ENCODE measurements at regions not wholly inside any gene's neighbourhood (a gene's known extent, or its start where the extent isn't known, plus 50 kb on each side); places are given as distances from the start of the nearest gene placed in this dataset.

- Histone ChIP-seq H3K9me3 (ENCODE audit: control insufficient read depth, insufficient read depth, low read length) (no peaks in the 10 kb centered on the region; the same call in 1 of the 2 replicates), H3K4me1 (ENCODE audit: insufficient read depth, low read length) (no peaks in the 10 kb centered on the region)
These were observed 492.4 kb downstream of the IPMK start for GRCh38 chr10:57775250-57775649.

GRCh38 chr10:57769298-57769697, 498.4 kb downstream of the IPMK start:
- Histone ChIP-seq H3K9ac (ENCODE audit: low read depth, low read length) (no peak overlapping the region), H3K4me1 (ENCODE audit: insufficient read depth, low read length) (no peaks in the 10 kb centered on the region), H3K36me3 (ENCODE audit: insufficient read depth, low read length) (no peaks in the 10 kb centered on the region; the same call in 1 of the 2 replicates), H3K9me3 (ENCODE audit: control insufficient read depth, insufficient read depth, low read length) (no peaks in the 10 kb centered on the region)

More at GRCh38 chr10:57775250-57775649, 492.4 kb downstream of the IPMK start:
- no peak overlapping the region for H3K9ac ChIP-seq (ENCODE audit: low read depth, low read length)
- H3K36me3 ChIP-seq (ENCODE audit: insufficient read depth, low read length) = no peaks in the 10 kb centered on the region

GRCh38 chr10:57759777-57760176, 507.9 kb downstream of the IPMK start:
- no peaks in the 10 kb centered on the region for H3K36me3 ChIP-seq (ENCODE audit: insufficient read depth, low read length)
- H3K4me1 ChIP-seq (ENCODE audit: insufficient read depth, low read length) = no peaks in the 10 kb centered on the region
- H3K9ac ChIP-seq (ENCODE audit: low read depth, low read length) = no peak overlapping the region
- H3K9me3 ChIP-seq (ENCODE audit: control insufficient read depth, insufficient read depth, low read length) = no peaks in the 10 kb centered on the region

- H3K4me1 ChIP-seq (ENCODE audit: insufficient read depth, low read length) = no peaks in the 10 kb centered on the region
- H3K9me3 ChIP-seq (ENCODE audit: control insufficient read depth, insufficient read depth, low read length) = no peaks in the 10 kb centered on the region
- H3K36me3 ChIP-seq (ENCODE audit: insufficient read depth, low read length) = no peaks in the 10 kb centered on the region
- H3K9ac ChIP-seq (ENCODE audit: low read depth, low read length) = no peak overlapping the region
These were observed 512.9 kb downstream of the IPMK start for GRCh38 chr10:57754803-57755202.

GRCh38 chr10:57743711-57744110, 524.0 kb downstream of the IPMK start:
- no peaks in the 10 kb centered on the region for H3K4me1 ChIP-seq (ENCODE audit: insufficient read depth, low read length)

GRCh38 chr10:57741751-57742150, 525.9 kb downstream of the IPMK start:
- Histone ChIP-seq H3K4me1 (ENCODE audit: insufficient read depth, low read length) (no peaks in the 10 kb centered on the region), H3K36me3 (ENCODE audit: insufficient read depth, low read length) (no peaks in the 10 kb centered on the region), H3K9ac (ENCODE audit: low read depth, low read length) (no peak overlapping the region), H3K9me3 (ENCODE audit: control insufficient read depth, insufficient read depth, low read length) (no peaks in the 10 kb centered on the region)

More at GRCh38 chr10:57743711-57744110, 524.0 kb downstream of the IPMK start:
- H3K9ac ChIP-seq (ENCODE audit: low read depth, low read length) = no peak overlapping the region
- H3K9me3 ChIP-seq (ENCODE audit: control insufficient read depth, insufficient read depth, low read length) = no peaks in the 10 kb centered on the region
- H3K36me3 ChIP-seq (ENCODE audit: insufficient read depth, low read length) = no peaks in the 10 kb centered on the region

- Histone ChIP-seq H3K4me1 (ENCODE audit: insufficient read depth, low read length) (peaks cover 10% of the 10 kb centered on the region; the same call in 1 of the 2 replicates), H3K9ac (ENCODE audit: low read depth, low read length) (no peak overlapping the region), H3K36me3 (ENCODE audit: insufficient read depth, low read length) (no peaks in the 10 kb centered on the region), H3K9me3 (ENCODE audit: control insufficient read depth, insufficient read depth, low read length) (no peaks in the 10 kb centered on the region)
These were observed 544.4 kb downstream of the IPMK start for GRCh38 chr10:57723305-57723704.

GRCh38 chr10:57716884-57717283, 550.8 kb downstream of the IPMK start:
- Histone ChIP-seq H3K9ac (ENCODE audit: low read depth, low read length) (no peak overlapping the region), H3K36me3 (ENCODE audit: insufficient read depth, low read length) (no peaks in the 10 kb centered on the region), H3K9me3 (ENCODE audit: control insufficient read depth, insufficient read depth, low read length) (no peaks in the 10 kb centered on the region), H3K4me1 (ENCODE audit: insufficient read depth, low read length) (no peaks in the 10 kb centered on the region)

GRCh38 chr10:57715233-57715632, 552.5 kb downstream of the IPMK start:
- H3K9me3 ChIP-seq (ENCODE audit: control insufficient read depth, insufficient read depth, low read length) = no peaks in the 10 kb centered on the region
- H3K9ac ChIP-seq (ENCODE audit: low read depth, low read length) = no peak overlapping the region
- no peaks in the 10 kb centered on the region for H3K4me1 ChIP-seq (ENCODE audit: insufficient read depth, low read length)
- H3K36me3 ChIP-seq (ENCODE audit: insufficient read depth, low read length) = no peaks in the 10 kb centered on the region

GRCh38 chr10:57707300-57707658, 560.4 kb downstream of the IPMK start:
- Histone ChIP-seq H3K36me3 (ENCODE audit: insufficient read depth, low read length) (no peaks in the 10 kb centered on the region), H3K9ac (ENCODE audit: low read depth, low read length) (no peak overlapping the region), H3K9me3 (ENCODE audit: control insufficient read depth, insufficient read depth, low read length) (no peaks in the 10 kb centered on the region), H3K4me1 (ENCODE audit: insufficient read depth, low read length) (peaks cover 15% of the 10 kb centered on the region; the same call in 1 of the 2 replicates)

- H3K9me3 ChIP-seq (ENCODE audit: control insufficient read depth, insufficient read depth, low read length) = no peaks in the 10 kb centered on the region
- H3K36me3 ChIP-seq (ENCODE audit: insufficient read depth, low read length) = no peaks in the 10 kb centered on the region
- peaks cover 15% of the 10 kb centered on the region; the same call in 1 of the 2 replicates for H3K4me1 ChIP-seq (ENCODE audit: insufficient read depth, low read length)
- H3K9ac ChIP-seq (ENCODE audit: low read depth, low read length) = no peak overlapping the region
These were observed 561.0 kb downstream of the IPMK start for GRCh38 chr10:57706576-57707299.

- no peaks in the 10 kb centered on the region for H3K9me3 ChIP-seq (ENCODE audit: control insufficient read depth, insufficient read depth, low read length)
- peaks cover 15% of the 10 kb centered on the region; the same call in 1 of the 2 replicates for H3K4me1 ChIP-seq (ENCODE audit: insufficient read depth, low read length)
- no peaks in the 10 kb centered on the region for H3K36me3 ChIP-seq (ENCODE audit: insufficient read depth, low read length)
- no peak overlapping the region for H3K9ac ChIP-seq (ENCODE audit: low read depth, low read length)
These were observed 561.7 kb downstream of the IPMK start for GRCh38 chr10:57706016-57706415.

- H3K4me1 ChIP-seq (ENCODE audit: insufficient read depth, low read length) = no peaks in the 10 kb centered on the region
- H3K9me3 ChIP-seq (ENCODE audit: control insufficient read depth, insufficient read depth, low read length) = no peaks in the 10 kb centered on the region
- no peak overlapping the region for H3K9ac ChIP-seq (ENCODE audit: low read depth, low read length)
- no peaks in the 10 kb centered on the region for H3K36me3 ChIP-seq (ENCODE audit: insufficient read depth, low read length)
These were observed 567.8 kb downstream of the IPMK start for GRCh38 chr10:57699944-57700343.

- Histone ChIP-seq H3K36me3 (ENCODE audit: insufficient read depth, low read length) (no peaks in the 10 kb centered on the region), H3K9me3 (ENCODE audit: control insufficient read depth, insufficient read depth, low read length) (no peaks in the 10 kb centered on the region), H3K9ac (ENCODE audit: low read depth, low read length) (no peak overlapping the region), H3K4me1 (ENCODE audit: insufficient read depth, low read length) (no peaks in the 10 kb centered on the region)
These were observed 571.1 kb downstream of the IPMK start for GRCh38 chr10:57696641-57697040.

- H3K36me3 ChIP-seq (ENCODE audit: insufficient read depth, low read length) = no peaks in the 10 kb centered on the region
- H3K9me3 ChIP-seq (ENCODE audit: control insufficient read depth, insufficient read depth, low read length) = no peaks in the 10 kb centered on the region
- H3K4me1 ChIP-seq (ENCODE audit: insufficient read depth, low read length) = no peaks in the 10 kb centered on the region
- no peak overlapping the region for H3K9ac ChIP-seq (ENCODE audit: low read depth, low read length)
These were observed 572.6 kb downstream of the IPMK start for GRCh38 chr10:57694956-57695608.
